Ishikawa (cell line): ENCODE measurements at regions not wholly inside any gene's neighbourhood (a gene's known extent, or its start where the extent isn't known, plus 50 kb on each side); places are given as distances from the start of the nearest gene placed in this dataset.

ENCODE experiments used
- CREB1 ChIP-seq: IDR thresholded peaks from 2 replicates; pipeline ENCODE4 v1.6.1; 2012; ENCODE audit warnings: low read depth
- EP300 ChIP-seq: IDR thresholded peaks from 2 replicates; pipeline ENCODE4 v1.6.1; 2012; ENCODE audit warnings: borderline replicate concordance
- FOXM1 ChIP-seq: IDR thresholded peaks from 2 replicates; pipeline ENCODE4 v1.6.1; 2012; ENCODE audit warnings: low read depth, borderline replicate concordance
- RAD21 ChIP-seq: IDR thresholded peaks from 2 replicates; pipeline ENCODE4 v1.6.1; 2012; ENCODE audit warnings: low read depth
- TAF1 ChIP-seq: IDR thresholded peaks from 2 replicates; pipeline ENCODE4 v1.6.1; 2012; ENCODE audit warnings: low read depth, mild to moderate bottlenecking
- TEAD4 ChIP-seq: IDR thresholded peaks from 2 replicates; pipeline ENCODE4 v1.6.1; 2012

DNA sequence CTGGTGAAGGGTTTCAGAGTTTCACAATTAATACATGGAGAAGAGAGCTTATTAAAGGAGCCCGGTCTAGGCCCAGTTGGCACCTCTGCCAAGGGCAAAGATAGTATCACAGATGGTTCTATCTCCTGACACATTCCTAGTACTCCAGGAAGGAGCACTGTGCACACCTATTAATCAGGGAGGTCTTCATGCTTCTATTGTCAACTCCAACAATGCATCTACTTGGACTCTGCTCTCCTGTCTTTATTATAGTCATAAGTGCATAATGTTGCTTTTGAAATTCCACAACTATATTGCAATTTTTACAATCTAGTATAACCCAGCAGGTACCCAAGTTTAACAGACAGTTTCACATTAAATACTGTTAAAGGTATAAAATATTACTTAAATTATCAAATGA, 174.5 kb upstream of the TSC22D1 start:
- TF ChIP-seq EP300: no peak
- TF ChIP-seq TEAD4: no peak
- TF ChIP-seq TAF1: no peak
- no peak for TF ChIP-seq FOXM1
- no peak for TF ChIP-seq RAD21
- no peak for TF ChIP-seq CREB1
